Esophagus squamous epithelium (tissue), 4 donors: ENCODE measurements at regions not wholly inside any gene's neighbourhood (a gene's known extent, or its start where the extent isn't known, plus 50 kb on each side); places are given as distances from the start of the nearest gene placed in this dataset.

Source experiments
- POLR2A ChIP-seq, 4 donors: fragments of 450-650 bp; IDR thresholded peaks; one replicate each; pipeline ENCODE4 v1.6.1; 2017; ENCODE audit warnings: antibody characterized with exemption in 4 of 4, mild to moderate bottlenecking in 4 of 4, moderate library complexity in 3 of 4
- TF ChIP-seq, protein P1 (sequence below), 6 experiments: fragments of 450-650 bp in 4 of 6; fragments of 200-600 bp in 2 of 6; sonication (generic) in 2 of 6; IDR thresholded peaks; one replicate each; pipeline ENCODE4 v1.5.1; 2016 to 2019; ENCODE audit warnings: antibody characterized with exemption in 6 of 6, mild to moderate bottlenecking in 4 of 6, moderate library complexity in 4 of 6

DNA sequence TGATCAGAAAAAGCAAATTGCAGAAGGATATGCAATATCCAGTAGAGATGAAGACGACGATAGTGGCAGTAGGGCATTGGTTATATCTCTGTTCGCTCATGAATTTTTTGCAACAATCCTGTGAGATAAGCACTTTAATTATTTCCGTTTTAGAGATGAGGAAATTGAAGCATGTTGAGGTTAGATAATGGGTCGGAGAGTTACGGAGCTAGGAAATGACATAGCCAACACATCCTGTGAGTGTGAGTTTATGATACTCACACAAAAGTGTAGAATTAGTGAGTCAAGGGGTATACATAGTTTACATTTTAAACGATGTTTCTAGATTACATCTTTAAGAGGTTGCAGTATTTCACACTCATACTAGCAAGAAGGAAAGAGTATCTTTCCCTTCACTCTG, 123.1 kb upstream of the ARL4C start:
- TF ChIP-seq POLR2A (IDR thresholded peaks at IDR 0.05) = no peak
- TF ChIP-seq, protein P1, sequence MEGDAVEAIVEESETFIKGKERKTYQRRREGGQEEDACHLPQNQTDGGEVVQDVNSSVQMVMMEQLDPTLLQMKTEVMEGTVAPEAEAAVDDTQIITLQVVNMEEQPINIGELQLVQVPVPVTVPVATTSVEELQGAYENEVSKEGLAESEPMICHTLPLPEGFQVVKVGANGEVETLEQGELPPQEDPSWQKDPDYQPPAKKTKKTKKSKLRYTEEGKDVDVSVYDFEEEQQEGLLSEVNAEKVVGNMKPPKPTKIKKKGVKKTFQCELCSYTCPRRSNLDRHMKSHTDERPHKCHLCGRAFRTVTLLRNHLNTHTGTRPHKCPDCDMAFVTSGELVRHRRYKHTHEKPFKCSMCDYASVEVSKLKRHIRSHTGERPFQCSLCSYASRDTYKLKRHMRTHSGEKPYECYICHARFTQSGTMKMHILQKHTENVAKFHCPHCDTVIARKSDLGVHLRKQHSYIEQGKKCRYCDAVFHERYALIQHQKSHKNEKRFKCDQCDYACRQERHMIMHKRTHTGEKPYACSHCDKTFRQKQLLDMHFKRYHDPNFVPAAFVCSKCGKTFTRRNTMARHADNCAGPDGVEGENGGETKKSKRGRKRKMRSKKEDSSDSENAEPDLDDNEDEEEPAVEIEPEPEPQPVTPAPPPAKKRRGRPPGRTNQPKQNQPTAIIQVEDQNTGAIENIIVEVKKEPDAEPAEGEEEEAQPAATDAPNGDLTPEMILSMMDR (IDR thresholded peaks at IDR 0.05) = no peak
